ENCODE measurements at regions not wholly inside any gene's neighbourhood (a gene's known extent, or its start where the extent isn't known, plus 50 kb on each side); places are given as distances from the start of the nearest gene placed in this dataset.

- no peak for DNase-seq
Observed at GRCh38 chr10:44689368-44689767, 221.8 kb upstream of the TMEM72 start.

GRCh38 chr10:44696496-44696895 is 214.6 kb upstream of the TMEM72 start:
- DNase-seq = peak; percentile 83

- DNase-seq = no peak
Observed at GRCh38 chr10:44697116-44697515, 214.0 kb upstream of the TMEM72 start.

- DNase-seq = no peak
Observed at GRCh38 chr10:44702531-44702930, 208.6 kb upstream of the TMEM72 start.

GRCh38 chr10:44703241-44704155 is 207.6 kb upstream of the TMEM72 start:
- no peak for DNase-seq

GRCh38 chr10:44704616-44705015 is 206.5 kb upstream of the TMEM72 start:
- DNase-seq = no peak

GRCh38 chr10:44706745-44707144 is 204.4 kb upstream of the TMEM72 start:
- no peak for DNase-seq

GRCh38 chr10:44713307-44713706 is 197.8 kb upstream of the TMEM72 start:
- no peak for DNase-seq

GRCh38 chr10:44714451-44714850 is 196.7 kb upstream of the TMEM72 start:
- DNase-seq = no peak

- no peak for DNase-seq
Observed at GRCh38 chr10:44715136-44715535, 196.0 kb upstream of the TMEM72 start.

GRCh38 chr10:44716470-44717015 is 194.6 kb upstream of the TMEM72 start:
- DNase-seq = no peak

GRCh38 chr10:44723082-44723481 is 188.1 kb upstream of the TMEM72 start:
- DNase-seq = no peak

- peak; percentile 59 for DNase-seq
Observed at GRCh38 chr10:44723619-44724325, 187.4 kb upstream of the TMEM72 start.

- no peak for DNase-seq
Observed at GRCh38 chr10:44724415-44725174, 186.5 kb upstream of the TMEM72 start.

GRCh38 chr10:44725404-44725803 is 185.7 kb upstream of the TMEM72 start:
- DNase-seq = no peak

- no peak for DNase-seq
Observed at GRCh38 chr10:44731283-44731682, 179.9 kb upstream of the TMEM72 start.

GRCh38 chr10:44733501-44734488 is 177.3 kb upstream of the TMEM72 start:
- DNase-seq = no peak

GRCh38 chr10:44742248-44742647 is 168.9 kb upstream of the TMEM72 start:
- no peak for DNase-seq

GRCh38 chr10:44743535-44743934 is 167.6 kb upstream of the TMEM72 start:
- no peak for DNase-seq

- DNase-seq = no peak
Observed at GRCh38 chr10:44745920-44746319, 165.2 kb upstream of the TMEM72 start.

GRCh38 chr10:44747593-44748172 is 163.5 kb upstream of the TMEM72 start:
- no peak for DNase-seq

Measured in hindlimb muscle (tissue), 1 donor.